CD4-positive, CD25-positive, alpha-beta regulatory T cell (primary cell): ENCODE measurements at regions not wholly inside any gene's neighbourhood (a gene's known extent, or its start where the extent isn't known, plus 50 kb on each side); places are given as distances from the start of the nearest gene placed in this dataset.
"Not testable (repeated sequence)": the region's sequence is repeated elsewhere in the genome, so short reads cannot be mapped to it uniquely, and the experiment has no call there.

Experiments
- ATAC-seq, 2 donors: fragments of 150-1000 bp; cut with Tn5 transposase; one replicate each; pipeline ENCODE4 v1.10.0; 2021; ENCODE audit warnings: low read depth in 2 of 2, moderate number of reproducible peaks in 2 of 2, moderate library complexity in 1 of 2
- DNase-seq, 3 donors: peaks; one replicate each; pipeline versions ENCODE4 v3.0.0 to v3.0.0-alpha.2; 2012 to 2022; ENCODE audit warnings: mixed read lengths in 1 of 3
- H3K27ac ChIP-seq: one replicate; pipeline ENCODE4 v1.7.0; 2013; ENCODE audit warnings: mild to moderate bottlenecking, low read length; ENCODE audit not compliant: insufficient read depth, poor library complexity, severe bottlenecking
- H3K27me3 ChIP-seq: one replicate; pipeline ENCODE4 v1.7.0; 2013; ENCODE audit warnings: low read length; ENCODE audit not compliant: control insufficient read depth, insufficient read depth
- H3K36me3 ChIP-seq: one replicate; pipeline ENCODE4 v1.7.0; 2013; ENCODE audit warnings: mild to moderate bottlenecking, low read length, moderate library complexity; ENCODE audit not compliant: control insufficient read depth, insufficient read depth
- H3K4me1 ChIP-seq: 2 replicates; pipeline ENCODE4 v1.7.0; 2013; ENCODE audit warnings: mild to moderate bottlenecking, low read length; ENCODE audit not compliant: insufficient read depth, control insufficient read depth, poor library complexity, severe bottlenecking
- H3K4me3 ChIP-seq: one replicate; pipeline ENCODE4 v1.7.0; 2013; ENCODE audit warnings: low read depth, mild to moderate bottlenecking, low read length, moderate library complexity
- H3K9me3 ChIP-seq, 2 experiments: 1 replicate in 1 of 2; 2 replicates in 1 of 2; pipeline ENCODE4 v1.7.0; 2013; ENCODE audit warnings: low read length in 2 of 2, mild to moderate bottlenecking in 1 of 2, moderate library complexity in 1 of 2; ENCODE audit not compliant: control insufficient read depth in 2 of 2
- H3K27ac Mint-ChIP-seq, 3 donors: one replicate each; pipeline ENCODE4 v1.8.0; 2020 to 2022; ENCODE audit warnings: mild to moderate bottlenecking in 3 of 3, mixed read lengths in 3 of 3, moderate library complexity in 2 of 3
- H3K27me3 Mint-ChIP-seq: one replicate; pipeline ENCODE4 v1.8.0; 2022; ENCODE audit warnings: mild to moderate bottlenecking, mixed read lengths
- H3K36me3 Mint-ChIP-seq: one replicate; pipeline ENCODE4 v1.8.0; 2020; ENCODE audit warnings: mixed read lengths
- H3K4me1 Mint-ChIP-seq, 4 donors: one replicate each; pipeline ENCODE4 v1.8.0; 2020 to 2022; ENCODE audit warnings: mixed read lengths in 4 of 4, mild to moderate bottlenecking in 1 of 4
- H3K4me3 Mint-ChIP-seq, 4 donors: one replicate each; pipeline ENCODE4 v1.8.0; 2020 to 2022; ENCODE audit warnings: mild to moderate bottlenecking in 4 of 4, mixed read lengths in 4 of 4, moderate library complexity in 3 of 4
- H3K9me3 Mint-ChIP-seq, 7 donors: one replicate each; pipeline ENCODE4 v1.8.0; 2020 to 2022; ENCODE audit warnings: mixed read lengths in 7 of 7, mild to moderate bottlenecking in 3 of 7, moderate library complexity in 2 of 7

DNA sequence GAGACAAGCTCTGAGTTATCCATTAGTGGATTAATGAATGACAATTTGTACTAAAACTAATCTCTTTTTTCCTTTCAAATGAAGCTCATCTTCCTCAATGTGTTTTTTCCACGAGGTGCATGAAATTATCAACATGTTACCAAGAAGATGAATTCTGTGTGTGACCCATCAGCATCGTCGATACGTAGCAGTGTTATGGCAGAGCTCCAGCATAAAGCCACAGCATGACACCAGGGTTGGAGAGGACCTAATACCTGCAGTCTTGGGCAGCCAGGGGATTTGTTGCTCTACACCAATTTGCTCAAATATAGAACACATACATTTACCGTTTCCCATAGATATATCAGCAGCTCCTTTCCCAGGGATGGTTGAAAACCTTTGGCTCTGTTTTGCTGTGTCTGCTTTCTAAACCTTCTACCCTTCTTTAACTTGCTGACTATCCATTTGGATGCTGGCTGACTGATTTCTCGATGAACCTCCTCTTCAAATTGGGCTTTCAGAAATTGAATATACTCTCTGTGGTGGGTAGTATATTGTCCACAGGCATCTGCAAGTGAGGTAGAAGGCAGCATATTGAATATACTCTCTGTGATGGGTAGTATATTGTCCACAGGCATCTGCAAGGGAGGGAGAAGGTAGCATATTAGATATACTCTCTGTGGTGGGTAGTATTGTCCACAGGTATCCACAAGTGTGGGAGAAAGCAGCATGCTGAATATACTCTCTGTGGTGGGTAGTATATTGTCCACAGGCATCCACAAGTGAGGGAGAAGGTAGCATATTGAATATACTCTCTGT, 787.4 kb upstream of the TPTE start:
- not testable (repeated sequence) for H3K4me1 ChIP-seq, H3K4me3 Mint-ChIP-seq, H3K36me3 Mint-ChIP-seq, H3K4me3 ChIP-seq, H3K4me1 Mint-ChIP-seq, H3K27me3 ChIP-seq, ATAC-seq, H3K27ac Mint-ChIP-seq, H3K27me3 Mint-ChIP-seq, DNase-seq, H3K36me3 ChIP-seq, H3K27ac ChIP-seq
- peaks cover 0 to 14% (median 2%) of the 10 kb centered on the region in 7 donors for H3K9me3 Mint-ChIP-seq
- H3K9me3 ChIP-seq = peaks cover 17 to 57% of the 10 kb centered on the region in 2 experiments

DNA sequence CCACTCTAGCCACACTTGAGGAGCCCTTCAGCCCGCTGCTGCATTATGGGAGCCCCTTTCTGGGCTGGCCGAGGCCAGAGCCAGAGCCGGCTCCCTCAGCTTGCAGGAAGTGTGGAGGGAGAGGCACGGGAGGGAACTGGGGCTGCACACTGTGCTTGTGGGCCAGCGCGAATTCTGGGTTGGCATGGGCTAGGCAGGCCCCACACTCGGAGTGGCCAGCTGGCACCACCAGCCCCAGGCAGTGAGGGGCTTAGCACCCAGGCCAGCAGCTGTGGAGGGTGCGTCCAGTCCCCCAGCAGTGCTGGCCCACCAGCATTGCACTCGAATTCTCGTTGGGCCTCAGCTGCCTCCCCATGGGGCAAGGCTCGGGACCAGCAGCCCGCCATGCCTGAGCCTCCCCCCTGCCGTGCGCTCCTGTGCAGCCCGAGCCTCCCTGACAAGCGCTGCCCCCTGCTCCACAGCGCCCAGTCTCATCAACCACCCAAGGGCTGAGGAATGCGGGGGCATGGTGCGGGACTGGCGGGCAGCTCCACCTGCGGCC, 785.9 kb upstream of the TPTE start:
- no peaks in the 10 kb centered on the region for H3K27me3 ChIP-seq
- H3K4me1 ChIP-seq = no peaks in the 10 kb centered on the region
- no peak overlapping the region for H3K4me3 Mint-ChIP-seq
- H3K27ac Mint-ChIP-seq = no peak overlapping the region
- peaks cover 0 to 24% (median 8%) of the 10 kb centered on the region in 7 donors for H3K9me3 Mint-ChIP-seq
- H3K36me3 ChIP-seq = no peaks in the 10 kb centered on the region
- ATAC-seq = peak in 1 of 2 donors; percentile 20
- H3K36me3 Mint-ChIP-seq = peaks cover 6% of the 10 kb centered on the region
- H3K9me3 ChIP-seq = peaks cover 15 to 55% of the 10 kb centered on the region in 2 experiments
- no peak overlapping the region for H3K4me3 ChIP-seq
- no peaks in the 10 kb centered on the region for H3K27me3 Mint-ChIP-seq
- no peaks in the 10 kb centered on the region for H3K4me1 Mint-ChIP-seq
- DNase-seq = no peak
- no peak overlapping the region for H3K27ac ChIP-seq

DNA sequence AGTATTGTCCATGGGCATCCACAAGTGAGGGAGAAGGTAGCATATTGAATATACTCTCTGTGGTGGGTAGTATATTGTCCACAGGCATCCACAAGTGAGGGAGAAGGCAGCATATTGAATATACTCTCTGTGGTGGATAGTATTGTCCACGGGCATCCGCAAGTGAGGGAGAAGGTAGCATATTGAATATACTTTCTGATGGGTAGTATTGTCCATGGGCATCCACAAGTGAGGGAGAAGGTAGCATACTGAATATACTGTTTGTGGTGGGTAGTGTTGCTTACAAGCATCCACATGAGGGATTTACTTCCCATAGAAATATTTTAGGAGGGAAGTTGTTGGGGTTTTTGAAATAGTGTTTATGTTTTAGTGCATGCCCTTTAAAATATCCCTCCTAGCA, 784.1 kb upstream of the TPTE start:
- H3K36me3 ChIP-seq, DNase-seq, H3K36me3 Mint-ChIP-seq, H3K27ac Mint-ChIP-seq, H3K27me3 ChIP-seq, H3K4me1 ChIP-seq, H3K27me3 Mint-ChIP-seq, H3K4me3 Mint-ChIP-seq, ATAC-seq, H3K4me3 ChIP-seq, H3K27ac ChIP-seq, H3K4me1 Mint-ChIP-seq: not testable (repeated sequence)
- H3K9me3 Mint-ChIP-seq = peaks cover 0 to 30% (median 12%) of the 10 kb centered on the region in 7 donors
- peaks cover 14 to 63% of the 10 kb centered on the region in 2 experiments for H3K9me3 ChIP-seq

DNA sequence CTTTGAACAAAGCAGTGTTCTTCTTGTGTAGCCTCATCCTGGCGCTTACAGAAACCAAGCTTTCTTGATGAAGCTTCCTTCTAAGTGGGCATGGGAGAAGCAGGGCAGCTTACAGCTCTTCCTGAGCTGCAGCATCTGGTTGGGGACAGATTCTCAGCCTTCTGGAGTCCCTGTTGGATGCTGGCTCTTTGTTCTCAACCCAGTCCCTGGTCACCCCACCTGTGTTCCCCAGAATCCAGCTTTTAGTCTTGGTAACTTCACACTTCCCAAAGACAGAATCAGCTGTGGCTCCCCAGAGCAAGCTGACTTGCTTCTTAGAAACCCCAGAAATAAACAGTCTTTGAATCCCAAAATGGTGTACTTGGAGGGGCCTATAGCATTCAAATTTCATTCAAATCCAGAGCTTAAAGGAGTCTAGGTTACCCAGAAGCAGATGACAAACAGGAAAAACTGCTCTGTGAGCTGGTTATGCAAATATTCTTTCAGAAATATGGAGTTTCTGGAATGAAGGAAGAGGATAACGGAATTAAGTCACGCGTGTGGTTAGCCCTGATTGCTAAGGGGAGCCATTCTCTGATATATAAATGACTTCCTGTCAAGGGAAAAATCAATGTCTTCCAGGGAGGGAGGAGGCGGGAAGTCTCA, 783.4 kb upstream of the TPTE start:
- H3K4me3 ChIP-seq, H3K36me3 Mint-ChIP-seq, H3K4me1 Mint-ChIP-seq, H3K27ac Mint-ChIP-seq, H3K27me3 ChIP-seq, ATAC-seq, H3K36me3 ChIP-seq, H3K4me1 ChIP-seq, H3K27me3 Mint-ChIP-seq, H3K27ac ChIP-seq, DNase-seq, H3K4me3 Mint-ChIP-seq: not testable (repeated sequence)
- peaks cover 12 to 60% of the 10 kb centered on the region in 2 experiments for H3K9me3 ChIP-seq
- H3K9me3 Mint-ChIP-seq = peaks cover 0 to 33% (median 12%) of the 10 kb centered on the region in 7 donors

DNA sequence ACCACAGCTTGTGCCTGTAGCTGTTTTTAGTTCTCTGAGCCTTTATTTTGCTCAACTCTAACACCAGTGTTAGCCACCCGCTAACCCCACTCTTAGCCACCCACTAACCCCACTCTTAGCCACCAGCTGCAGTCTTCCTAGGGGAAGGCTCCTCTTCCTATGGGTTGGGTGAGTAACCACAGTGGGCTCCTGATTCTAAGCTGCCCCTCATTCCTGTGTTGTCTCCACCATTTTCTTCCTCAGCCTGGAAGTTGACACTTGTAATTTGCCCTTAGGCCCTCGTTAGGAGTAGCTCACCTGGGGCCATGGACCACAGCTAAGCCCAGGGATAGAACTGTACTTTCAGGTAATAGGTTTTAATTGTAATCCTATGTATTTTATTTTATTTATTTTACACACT, 782.9 kb upstream of the TPTE start:
- no peak for DNase-seq
- peaks cover 12 to 65% of the 10 kb centered on the region in 2 experiments for H3K9me3 ChIP-seq
- no peaks in the 10 kb centered on the region for H3K27me3 Mint-ChIP-seq
- H3K4me1 ChIP-seq = no peaks in the 10 kb centered on the region
- ATAC-seq = no peak
- no peaks in the 10 kb centered on the region for H3K36me3 ChIP-seq
- H3K36me3 Mint-ChIP-seq = peaks cover 6% of the 10 kb centered on the region
- no peak overlapping the region for H3K27ac ChIP-seq
- no peak overlapping the region for H3K4me3 Mint-ChIP-seq
- no peak overlapping the region for H3K4me3 ChIP-seq
- H3K4me1 Mint-ChIP-seq = no peaks in the 10 kb centered on the region
- no peak overlapping the region for H3K27ac Mint-ChIP-seq
- peaks cover 0 to 33% (median 12%) of the 10 kb centered on the region in 7 donors for H3K9me3 Mint-ChIP-seq
- H3K27me3 ChIP-seq = no peaks in the 10 kb centered on the region

DNA sequence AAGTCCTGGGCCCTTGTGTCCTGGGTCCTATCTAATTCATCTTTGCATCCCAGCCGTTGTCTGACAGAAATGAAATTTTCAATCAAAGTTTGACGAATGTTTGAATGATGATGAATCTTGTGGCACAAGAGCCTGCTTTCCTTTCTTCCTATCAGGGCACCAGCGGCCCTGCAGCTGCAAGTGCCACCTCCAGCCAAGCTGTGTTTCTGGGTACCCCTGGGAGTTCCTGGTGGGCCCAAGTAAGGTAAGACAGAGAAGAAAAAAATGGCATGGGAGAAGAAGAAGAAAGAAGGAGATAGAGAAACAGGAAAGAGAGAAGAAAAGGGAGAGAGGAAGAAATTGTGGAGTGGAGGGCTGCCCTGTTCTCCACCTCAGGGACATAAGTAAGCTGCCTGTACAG, 782.1 kb upstream of the TPTE start:
- Histone ChIP-seq H3K27me3 (no peaks in the 10 kb centered on the region), H3K4me1 (no peaks in the 10 kb centered on the region), H3K9me3 (peaks cover 11 to 66% of the 10 kb centered on the region in 2 experiments), H3K27ac (no peak overlapping the region), H3K4me3 (no peak overlapping the region), H3K36me3 (no peaks in the 10 kb centered on the region)
- ATAC-seq (no peak), DNase-seq (no peak)
- H3K27me3 Mint-ChIP-seq = no peaks in the 10 kb centered on the region
- no peak overlapping the region for H3K4me3 Mint-ChIP-seq
- no peak overlapping the region for H3K27ac Mint-ChIP-seq
- H3K4me1 Mint-ChIP-seq = no peaks in the 10 kb centered on the region
- H3K36me3 Mint-ChIP-seq = peaks cover 6% of the 10 kb centered on the region
- H3K9me3 Mint-ChIP-seq = peaks cover 0 to 33% (median 12%) of the 10 kb centered on the region in 7 donors

DNA sequence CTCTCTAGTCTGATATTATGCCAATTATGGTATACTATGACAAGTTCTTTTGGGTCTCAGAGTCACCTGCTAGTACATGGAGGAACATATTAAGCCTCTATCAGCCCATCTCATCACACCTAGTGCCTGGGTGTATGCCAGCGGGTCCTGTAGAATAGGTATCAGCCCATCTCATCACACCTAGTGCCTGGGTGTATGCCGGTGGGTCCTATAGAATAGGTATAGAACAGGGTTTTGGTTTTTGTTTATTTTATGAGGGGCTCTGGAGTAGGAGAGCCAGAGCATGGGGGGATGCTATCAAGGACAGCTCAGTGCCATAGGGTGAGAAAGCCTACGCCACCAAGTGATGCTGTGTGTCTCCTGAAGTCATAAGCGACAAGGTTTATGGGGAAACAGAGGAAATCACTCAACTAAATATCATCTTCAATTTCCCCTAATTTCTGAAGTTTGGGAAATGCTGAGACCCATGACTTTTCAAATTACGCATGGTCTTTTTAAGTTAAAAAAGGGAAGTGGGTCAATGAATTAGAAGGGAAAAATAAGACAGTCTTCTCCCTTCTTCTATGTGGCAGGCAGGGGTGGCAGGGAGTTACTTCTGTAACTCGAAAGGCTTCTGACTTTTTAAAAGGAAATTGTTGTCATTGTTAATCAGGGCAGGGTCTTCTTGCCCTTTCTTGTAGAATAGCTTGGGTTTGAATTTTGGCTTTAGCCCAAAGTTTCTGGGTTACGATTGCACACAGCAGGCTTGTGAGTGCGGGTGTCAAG, 781.0 kb upstream of the TPTE start:
- not testable (repeated sequence) for H3K4me3 ChIP-seq, H3K36me3 ChIP-seq, ATAC-seq, H3K27me3 ChIP-seq, H3K36me3 Mint-ChIP-seq, DNase-seq, H3K4me1 ChIP-seq, H3K4me1 Mint-ChIP-seq, H3K27ac Mint-ChIP-seq, H3K27me3 Mint-ChIP-seq, H3K27ac ChIP-seq, H3K4me3 Mint-ChIP-seq
- H3K9me3 Mint-ChIP-seq = peaks cover 0 to 33% (median 12%) of the 10 kb centered on the region in 7 donors
- H3K9me3 ChIP-seq = peaks cover 10 to 64% of the 10 kb centered on the region in 2 experiments
